ENCODE measurements at regions not wholly inside any gene's neighbourhood (a gene's known extent, or its start where the extent isn't known, plus 50 kb on each side); places are given as distances from the start of the nearest gene placed in this dataset.

DNA sequence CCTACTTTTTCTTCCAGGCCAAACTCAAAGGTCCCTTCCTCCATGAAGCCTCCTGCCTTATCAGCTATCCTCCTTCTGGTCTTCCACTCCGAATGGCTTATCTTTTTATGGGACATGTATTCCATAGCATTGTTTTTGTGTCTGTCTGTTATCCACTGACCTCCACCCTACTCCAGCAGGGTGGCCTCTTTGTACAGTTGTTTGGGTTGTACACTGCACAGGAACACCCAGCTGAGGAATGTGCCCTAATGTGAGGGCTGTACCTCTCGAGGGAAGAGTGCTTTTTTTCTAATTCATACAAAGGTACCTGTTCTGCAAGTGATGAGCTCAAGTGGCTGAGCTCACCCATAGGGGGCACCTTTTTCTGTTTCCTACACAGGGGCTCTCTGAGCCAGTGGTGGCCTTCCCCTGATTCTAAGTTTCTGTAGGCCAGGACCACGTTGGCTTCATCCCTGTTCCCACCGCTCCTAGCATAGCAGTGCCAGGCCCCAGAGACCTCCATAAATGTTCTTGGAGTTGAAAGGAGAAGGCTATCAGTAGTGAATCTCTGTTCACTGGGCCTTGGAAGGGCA is 108.2 kb downstream of the FOXD2 start:
- TF ChIP-seq CTCF (IDR thresholded peaks at IDR 0.05) (no peak), POLR2A (IDR thresholded peaks at IDR 0.05) (no peak)

All from esophagus squamous epithelium (tissue), 4 donors.